ENCODE measurements at regions not wholly inside any gene's neighbourhood (a gene's known extent, or its start where the extent isn't known, plus 50 kb on each side); places are given as distances from the start of the nearest gene placed in this dataset.

- H3K4me1 Mint-ChIP-seq: no peaks in the 10 kb centered on the region
- no peaks in the 10 kb centered on the region for H3K9me3 ChIP-seq (ENCODE audit: control extremely low read depth in 1 of 3, control insufficient read depth in 2 of 3, insufficient read depth in 1 of 3, low read length in 2 of 3)
- ChIA-PET POLR2A (no interaction called here), CTCF (interaction anchor here (0.6 kb wide), 1 partner anchor 293 kb away, joined by 3 read pairs; no protein-coding TSS in a partner anchor)
- H4K20me1 ChIP-seq (ENCODE audit: control insufficient read depth, insufficient read depth, low read length, poor library complexity, severe bottlenecking): no peaks in the 10 kb centered on the region
- intact Hi-C loops (cut with micrococcal nuclease): no loop called here
- no peak for DNase-seq
- H3K9me3 Mint-ChIP-seq (ENCODE audit: insufficient read depth): peaks cover 4% of the 10 kb centered on the region
- no peaks in the 10 kb centered on the region for H3K4me1 ChIP-seq (ENCODE audit: control insufficient read depth in 2 of 2, insufficient read depth in 2 of 2, low read length in 2 of 2)
- no peak overlapping the region for H3K9ac ChIP-seq (ENCODE audit: low read length)
- no peak overlapping the region for H3K27ac ChIP-seq (ENCODE audit: low read length in 2 of 2)
- H3K27me3 Mint-ChIP-seq: no peaks in the 10 kb centered on the region
- no peaks in the 10 kb centered on the region for H3K36me3 ChIP-seq (replicated peaks in 1 of 2; ENCODE audit: control extremely low read depth in 1 of 2, control insufficient read depth in 1 of 2, extremely low read depth in 1 of 2, insufficient read depth in 2 of 2, low read length in 1 of 2)
- H3K27me3 ChIP-seq (replicated peaks in 1 of 4; ENCODE audit: control extremely low read depth in 1 of 4, control insufficient read depth in 3 of 4, insufficient read depth in 4 of 4, low read length in 3 of 4): no peaks in the 10 kb centered on the region
- no peaks in the 10 kb centered on the region for H3K79me2 ChIP-seq (ENCODE audit: control insufficient read depth, insufficient read depth, low read length)
- ATAC-seq (ENCODE audit: low read depth): no peak
- H3K4me2 ChIP-seq (replicated peaks; ENCODE audit: low read depth, low read length, poor library complexity, severe bottlenecking): no peak overlapping the region
- H3K4me3 Mint-ChIP-seq: no peak overlapping the region
- H3K27ac Mint-ChIP-seq: no peak overlapping the region
- no peak overlapping the region for H2AFZ ChIP-seq (ENCODE audit: insufficient read depth, low read depth, low read length, poor library complexity, severe bottlenecking)
- TF ChIP-seq EZH2 (IDR thresholded peaks at IDR 0.05; ENCODE audit: borderline replicate concordance, insufficient read depth, low read depth, low read length, poor library complexity, severe bottlenecking) (no peak), CTCF (IDR thresholded peaks at IDR 0.05) (no peak)
- H3K4me3 ChIP-seq (ENCODE audit: control extremely low read depth in 1 of 5, extremely low read depth in 1 of 5, insufficient read depth in 1 of 5, low read depth in 2 of 5, low read length in 4 of 5): no peak overlapping the region
Observed at GRCh38 chr6:21335591-21335990, 258.0 kb upstream of the SOX4 start.

GRCh38 chr6:21337263-21337662, 256.3 kb upstream of the SOX4 start:
- 72% methylated on average over 3 of the region's 3 CpGs for WGBS (ENCODE audit: insufficient coverage)
- H3K4me1 ChIP-seq (ENCODE audit: control insufficient read depth in 2 of 2, insufficient read depth in 2 of 2, low read length in 2 of 2): no peaks in the 10 kb centered on the region
- peaks cover 4% of the 10 kb centered on the region for H3K9me3 Mint-ChIP-seq (ENCODE audit: insufficient read depth)
- H3K4me2 ChIP-seq (replicated peaks; ENCODE audit: low read depth, low read length, poor library complexity, severe bottlenecking): no peak overlapping the region
- intact Hi-C loops (cut with micrococcal nuclease): no loop called here
- H3K9me3 ChIP-seq (ENCODE audit: control extremely low read depth in 1 of 3, control insufficient read depth in 2 of 3, insufficient read depth in 1 of 3, low read length in 2 of 3): no peaks in the 10 kb centered on the region
- H3K9ac ChIP-seq (ENCODE audit: low read length): no peak overlapping the region
- ATAC-seq (ENCODE audit: low read depth): no peak
- no peak overlapping the region for H3K4me3 ChIP-seq (ENCODE audit: control extremely low read depth in 1 of 5, extremely low read depth in 1 of 5, insufficient read depth in 1 of 5, low read depth in 2 of 5, low read length in 4 of 5)
- H3K27ac ChIP-seq (ENCODE audit: low read length in 2 of 2): no peak overlapping the region
- no peak for DNase-seq
- no peak overlapping the region for H3K27ac Mint-ChIP-seq
- H3K36me3 ChIP-seq (replicated peaks in 1 of 2; ENCODE audit: control extremely low read depth in 1 of 2, control insufficient read depth in 1 of 2, extremely low read depth in 1 of 2, insufficient read depth in 2 of 2, low read length in 1 of 2): no peaks in the 10 kb centered on the region
- H3K79me2 ChIP-seq (ENCODE audit: control insufficient read depth, insufficient read depth, low read length): no peaks in the 10 kb centered on the region
- no peak overlapping the region for H3K4me3 Mint-ChIP-seq
- no peaks in the 10 kb centered on the region for H3K27me3 ChIP-seq (replicated peaks in 1 of 4; ENCODE audit: control extremely low read depth in 1 of 4, control insufficient read depth in 3 of 4, insufficient read depth in 4 of 4, low read length in 3 of 4)
- no peak for TF ChIP-seq CTCF (IDR thresholded peaks at IDR 0.05)
- TF ChIP-seq EZH2 (IDR thresholded peaks at IDR 0.05; ENCODE audit: borderline replicate concordance, insufficient read depth, low read depth, low read length, poor library complexity, severe bottlenecking): no peak
- no peak overlapping the region for H2AFZ ChIP-seq (ENCODE audit: insufficient read depth, low read depth, low read length, poor library complexity, severe bottlenecking)
- CTCF ChIA-PET: no interaction called here
- POLR2A ChIA-PET: no interaction called here
- H3K4me1 Mint-ChIP-seq: no peaks in the 10 kb centered on the region
- H4K20me1 ChIP-seq (ENCODE audit: control insufficient read depth, insufficient read depth, low read length, poor library complexity, severe bottlenecking): no peaks in the 10 kb centered on the region
- no peaks in the 10 kb centered on the region for H3K27me3 Mint-ChIP-seq

Measured in B cell (primary cell).